Right atrium auricular region (tissue), 2 donors: ENCODE measurements at regions not wholly inside any gene's neighbourhood (a gene's known extent, or its start where the extent isn't known, plus 50 kb on each side); places are given as distances from the start of the nearest gene placed in this dataset.
"Not testable (repeated sequence)": the region's sequence is repeated elsewhere in the genome, so short reads cannot be mapped to it uniquely, and the experiment has no call there.

ENCODE experiments used
- DNase-seq: peaks from one replicate; pipeline ENCODE4 v3.0.0-alpha.2; 2019; ENCODE audit warnings: low spot score
- H3K27ac ChIP-seq, 2 donors: fragments of 200-600 bp; sonication (generic); 1 replicate in 1 of 2; 2 replicates in 1 of 2; pipeline ENCODE4 v1.5.1; 2016 to 2019
- H3K27me3 ChIP-seq, 2 donors: fragments of 200-600 bp; sonication (generic); one replicate each; pipeline versions ENCODE4 v1.5.1 to v1.6.0; 2017 to 2019
- H3K36me3 ChIP-seq: fragments of 200-600 bp; sonication (generic); one replicate; pipeline ENCODE4 v1.5.1; 2016
- H3K4me1 ChIP-seq, 2 donors: fragments of 200-600 bp; sonication (generic); one replicate each; pipeline versions ENCODE4 v1.5.1 to v1.6.0; 2017 to 2019
- H3K4me3 ChIP-seq, 2 donors: fragments of 200-600 bp; sonication (generic); 1 replicate in 1 of 2; 2 replicates in 1 of 2; pipeline ENCODE4 v1.5.1; 2017 to 2019; ENCODE audit warnings: mild to moderate bottlenecking in 1 of 2, moderate library complexity in 1 of 2
- H3K9me3 ChIP-seq, 2 donors: fragments of 200-600 bp; sonication (generic); one replicate each; pipeline ENCODE4 v1.5.1; 2019
- TF ChIP-seq, protein P1 (sequence below), 2 donors: fragments of 200-600 bp; sonication (generic); IDR thresholded peaks; one replicate each; pipeline ENCODE4 v1.5.1; 2019; ENCODE audit warnings: antibody characterized with exemption in 2 of 2

- no peak overlapping the region for H3K27ac ChIP-seq
- H3K9me3 ChIP-seq: no peaks in the 10 kb centered on the region
- DNase-seq: no peak
- no peak overlapping the region for H3K4me3 ChIP-seq
- no peaks in the 10 kb centered on the region for H3K36me3 ChIP-seq
- TF ChIP-seq, protein P1, sequence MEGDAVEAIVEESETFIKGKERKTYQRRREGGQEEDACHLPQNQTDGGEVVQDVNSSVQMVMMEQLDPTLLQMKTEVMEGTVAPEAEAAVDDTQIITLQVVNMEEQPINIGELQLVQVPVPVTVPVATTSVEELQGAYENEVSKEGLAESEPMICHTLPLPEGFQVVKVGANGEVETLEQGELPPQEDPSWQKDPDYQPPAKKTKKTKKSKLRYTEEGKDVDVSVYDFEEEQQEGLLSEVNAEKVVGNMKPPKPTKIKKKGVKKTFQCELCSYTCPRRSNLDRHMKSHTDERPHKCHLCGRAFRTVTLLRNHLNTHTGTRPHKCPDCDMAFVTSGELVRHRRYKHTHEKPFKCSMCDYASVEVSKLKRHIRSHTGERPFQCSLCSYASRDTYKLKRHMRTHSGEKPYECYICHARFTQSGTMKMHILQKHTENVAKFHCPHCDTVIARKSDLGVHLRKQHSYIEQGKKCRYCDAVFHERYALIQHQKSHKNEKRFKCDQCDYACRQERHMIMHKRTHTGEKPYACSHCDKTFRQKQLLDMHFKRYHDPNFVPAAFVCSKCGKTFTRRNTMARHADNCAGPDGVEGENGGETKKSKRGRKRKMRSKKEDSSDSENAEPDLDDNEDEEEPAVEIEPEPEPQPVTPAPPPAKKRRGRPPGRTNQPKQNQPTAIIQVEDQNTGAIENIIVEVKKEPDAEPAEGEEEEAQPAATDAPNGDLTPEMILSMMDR (IDR thresholded peaks at IDR 0.05): no peak
- H3K27me3 ChIP-seq: no peaks in the 10 kb centered on the region
- no peaks in the 10 kb centered on the region for H3K4me1 ChIP-seq
Observed at GRCh38 chrX:3476973-3477372, 130.5 kb upstream of the MXRA5 start.

DNA sequence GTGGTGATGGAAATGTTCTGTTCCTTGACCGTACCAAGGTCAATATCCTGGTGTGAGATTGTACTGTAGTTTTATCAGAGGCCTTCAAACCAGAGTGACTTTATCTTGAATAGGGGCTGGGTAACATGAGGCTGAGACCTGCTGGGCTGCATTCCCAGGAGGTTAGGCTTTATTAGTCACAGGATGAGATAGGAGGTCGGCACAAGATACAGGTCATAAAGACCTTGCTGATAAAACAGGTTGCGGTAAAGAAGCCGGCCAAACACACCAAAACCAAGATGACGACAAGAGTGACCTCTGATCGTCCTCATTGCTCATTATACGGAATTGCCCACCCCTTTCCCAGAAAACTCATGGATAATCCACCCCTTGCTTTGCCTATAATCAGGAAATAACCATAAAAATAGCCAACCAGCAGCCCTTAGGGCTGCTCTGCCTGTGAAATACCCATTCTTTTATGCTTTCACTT lies 123.8 kb upstream of the MXRA5 start:
- DNase-seq, H3K9me3 ChIP-seq, H3K36me3 ChIP-seq, H3K27ac ChIP-seq, H3K4me3 ChIP-seq, H3K4me1 ChIP-seq, H3K27me3 ChIP-seq: not testable (repeated sequence)

DNA sequence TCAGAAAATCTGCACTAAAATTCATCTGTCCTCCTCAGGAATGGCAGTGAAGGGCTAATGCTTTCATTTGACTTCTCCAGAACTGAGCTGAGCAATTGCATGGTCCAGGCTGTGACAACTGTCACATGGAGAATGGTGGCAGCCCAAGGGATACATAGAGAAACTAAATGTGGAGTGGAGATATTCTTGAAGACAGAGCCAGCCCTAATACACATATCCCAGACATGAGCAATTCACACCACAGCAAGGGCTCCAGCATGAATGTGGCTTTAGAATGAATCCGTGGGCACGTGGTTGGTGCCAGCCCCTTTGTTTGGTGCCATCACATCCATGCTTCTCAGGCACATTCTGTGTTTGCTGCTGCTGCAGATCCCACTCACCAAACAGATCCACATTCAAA lies 121.6 kb upstream of the MXRA5 start:
- H3K4me1 ChIP-seq: no peaks in the 10 kb centered on the region
- no peak overlapping the region for H3K4me3 ChIP-seq
- H3K27ac ChIP-seq: no peak overlapping the region
- DNase-seq: no peak
- H3K27me3 ChIP-seq: no peaks in the 10 kb centered on the region
- H3K9me3 ChIP-seq: no peaks in the 10 kb centered on the region
- TF ChIP-seq, protein P1 (IDR thresholded peaks at IDR 0.05): no peak
- H3K36me3 ChIP-seq: no peaks in the 10 kb centered on the region

DNA sequence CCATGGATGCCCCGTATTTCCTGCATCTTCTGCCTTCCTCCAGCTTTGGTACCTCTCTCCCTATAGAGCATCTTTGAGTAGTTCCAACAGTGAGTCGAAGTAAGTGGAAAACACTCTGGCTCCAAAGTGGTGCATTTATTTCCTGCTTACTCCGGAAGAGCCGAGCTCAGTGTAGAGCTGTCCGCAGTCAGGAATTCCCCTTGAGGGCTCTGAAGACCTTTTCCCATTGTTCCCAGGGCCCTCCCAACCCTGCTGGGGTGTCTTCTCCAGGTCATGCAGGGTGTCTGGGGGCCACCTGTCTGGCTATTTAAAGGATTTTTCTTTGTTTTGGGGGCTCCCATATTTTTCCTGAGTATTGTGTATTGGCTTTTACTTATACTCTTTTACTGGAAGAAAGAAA lies 118.6 kb upstream of the MXRA5 start:
- H3K27ac ChIP-seq: no peak overlapping the region
- DNase-seq: no peak
- H3K4me1 ChIP-seq: no peaks in the 10 kb centered on the region
- TF ChIP-seq, protein P1 (IDR thresholded peaks at IDR 0.05): no peak
- H3K4me3 ChIP-seq: no peak overlapping the region
- H3K9me3 ChIP-seq: no peaks in the 10 kb centered on the region
- H3K27me3 ChIP-seq: no peaks in the 10 kb centered on the region
- H3K36me3 ChIP-seq: no peaks in the 10 kb centered on the region

DNA sequence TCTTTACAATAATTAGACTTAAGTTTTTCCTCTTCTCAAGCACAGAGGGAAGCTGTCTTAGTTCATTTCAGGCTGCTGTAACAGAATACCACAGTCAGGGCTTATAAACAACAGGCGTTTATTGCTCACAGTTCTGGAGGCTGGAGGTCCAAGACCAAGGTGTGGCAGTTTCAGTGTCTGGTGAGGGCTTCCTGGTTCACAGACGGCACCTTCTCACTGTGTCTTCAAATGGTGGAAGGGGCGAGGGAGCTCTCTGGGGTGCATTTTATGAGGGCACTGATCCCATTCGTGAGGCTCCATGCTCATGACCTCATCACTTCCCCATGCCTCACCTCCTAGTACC lies 115.7 kb upstream of the MXRA5 start:
- TF ChIP-seq, protein P1 (IDR thresholded peaks at IDR 0.05): no peak
- DNase-seq: no peak
- Histone ChIP-seq H3K9me3 (no peaks in the 10 kb centered on the region), H3K4me3 (no peak overlapping the region), H3K27ac (no peak overlapping the region), H3K36me3 (no peaks in the 10 kb centered on the region), H3K4me1 (no peaks in the 10 kb centered on the region), H3K27me3 (no peaks in the 10 kb centered on the region)

GRCh38 chrX:3461397-3462165 lies 115.1 kb upstream of the MXRA5 start:
- H3K27me3 ChIP-seq: no peaks in the 10 kb centered on the region
- no peaks in the 10 kb centered on the region for H3K9me3 ChIP-seq
- TF ChIP-seq, protein P1 (IDR thresholded peaks at IDR 0.05): no peak
- no peaks in the 10 kb centered on the region for H3K36me3 ChIP-seq
- no peaks in the 10 kb centered on the region for H3K4me1 ChIP-seq
- no peak overlapping the region for H3K4me3 ChIP-seq
- no peak overlapping the region for H3K27ac ChIP-seq
- DNase-seq: no peak
